Limb (tissue), 2 donors: ENCODE measurements at regions not wholly inside any gene's neighbourhood (a gene's known extent, or its start where the extent isn't known, plus 50 kb on each side); places are given as distances from the start of the nearest gene placed in this dataset.
A peak's percentile ranks its signal among the peaks of the same experiment; 100 is the strongest.
"Not testable (repeated sequence)": the region's sequence is repeated elsewhere in the genome, so short reads cannot be mapped to it uniquely, and the experiment has no call there.

ENCODE experiments used
- DNase-seq, 2 donors: peaks; one replicate each; pipeline ENCODE4 v3.0.0-alpha.2; 2016; ENCODE audit errors: extremely low spot score in 2 of 2

GRCh38 chr5:152688561-152689249 lies 283.6 kb upstream of the NMUR2 start:
- DNase-seq, result peak in 1 of 2 donors; percentile 6

GRCh38 chr5:152689250-152689711 lies 284.2 kb upstream of the NMUR2 start:
- no peak for DNase-seq

GRCh38 chr5:152694231-152694630 lies 289.2 kb upstream of the NMUR2 start:
- DNase-seq, result no peak

GRCh38 chr5:152701305-152701949 lies 296.3 kb upstream of the NMUR2 start:
- no peak for DNase-seq

- no peak for DNase-seq
These were observed 299.2 kb upstream of the NMUR2 start for GRCh38 chr5:152704286-152704685.

- no peak for DNase-seq
These were observed 306.8 kb upstream of the NMUR2 start for GRCh38 chr5:152711801-152712388.

GRCh38 chr5:152717393-152717792 lies 312.3 kb upstream of the NMUR2 start:
- no peak for DNase-seq

GRCh38 chr5:152723482-152723881 lies 318.4 kb upstream of the NMUR2 start:
- DNase-seq, result no peak

- DNase-seq, result no peak
These were observed 325.1 kb upstream of the NMUR2 start for GRCh38 chr5:152730176-152730575.

GRCh38 chr5:152736906-152737305 lies 331.8 kb upstream of the NMUR2 start:
- no peak for DNase-seq

GRCh38 chr5:152739916-152740315 lies 334.8 kb upstream of the NMUR2 start:
- DNase-seq, result no peak

- not testable (repeated sequence) for DNase-seq
These were observed 336.0 kb upstream of the NMUR2 start for GRCh38 chr5:152741126-152741525.

GRCh38 chr5:152787709-152788217 lies 382.7 kb upstream of the NMUR2 start:
- not testable (repeated sequence) for DNase-seq

- no peak for DNase-seq
These were observed 396.8 kb upstream of the NMUR2 start for GRCh38 chr5:152801886-152802285.

- DNase-seq, result no peak
These were observed 399.1 kb upstream of the NMUR2 start for GRCh38 chr5:152804179-152804578.

GRCh38 chr5:152811988-152812387 lies 406.9 kb upstream of the NMUR2 start:
- DNase-seq, result no peak

- DNase-seq, result peak in 1 of 2 donors; percentile 32
These were observed 408.4 kb upstream of the NMUR2 start for GRCh38 chr5:152813526-152813925.

GRCh38 chr5:152819891-152820290 lies 414.8 kb upstream of the NMUR2 start:
- DNase-seq, result no peak

GRCh38 chr5:152824316-152824715 lies 419.2 kb upstream of the NMUR2 start:
- no peak for DNase-seq

- DNase-seq, result no peak
These were observed 433.2 kb upstream of the NMUR2 start for GRCh38 chr5:152838241-152838786.

- DNase-seq, result no peak
These were observed 439.6 kb upstream of the NMUR2 start for GRCh38 chr5:152844713-152845112.

GRCh38 chr5:152853361-152853760 lies 448.3 kb upstream of the NMUR2 start:
- DNase-seq, result no peak
